ENCODE measurements at regions not wholly inside any gene's neighbourhood (a gene's known extent, or its start where the extent isn't known, plus 50 kb on each side); places are given as distances from the start of the nearest gene placed in this dataset.

- no peak overlapping the region for H3K4me3 ChIP-seq
- H3K27me3 ChIP-seq (ENCODE audit: insufficient read depth) = no peaks in the 10 kb centered on the region
- no peaks in the 10 kb centered on the region for H3K4me1 ChIP-seq (ENCODE audit: insufficient read depth)
- H3K36me3 Mint-ChIP-seq (ENCODE audit: low read depth) = no peaks in the 10 kb centered on the region
- no peaks in the 10 kb centered on the region for H3K9me3 Mint-ChIP-seq
- H2AFZ ChIP-seq = no peak overlapping the region
- peaks cover 4% of the 10 kb centered on the region for H3K27me3 Mint-ChIP-seq (ENCODE audit: insufficient read depth, low read depth, poor library complexity)
- H3K36me3 ChIP-seq (ENCODE audit: insufficient read depth) = no peaks in the 10 kb centered on the region
- no peak for DNase-seq (ENCODE audit: low spot score)
- H3F3A ChIP-seq (replicated peaks; ENCODE audit: low read depth) = no peaks in the 10 kb centered on the region
- H3K79me2 ChIP-seq (replicated peaks; ENCODE audit: insufficient read depth) = no peaks in the 10 kb centered on the region
- H3K27ac Mint-ChIP-seq = no peak overlapping the region
- H4K20me1 ChIP-seq (replicated peaks; ENCODE audit: insufficient read depth) = no peaks in the 10 kb centered on the region
- peaks cover 6% of the 10 kb centered on the region for H3K4me1 Mint-ChIP-seq
- no peak for ATAC-seq
- no peak overlapping the region for H3K27ac ChIP-seq (ENCODE audit: low read depth)
- no peak overlapping the region for H3K4me2 ChIP-seq
- H3K4me3 Mint-ChIP-seq = no peak overlapping the region
- no peak for TF ChIP-seq CREB1 (CRISPR knock-in tag; IDR thresholded peaks at IDR 0.05; ENCODE audit: low read depth)
- TF ChIP-seq STAT1 (IDR thresholded peaks at IDR 0.05; ENCODE audit: unreplicated experiment) = no peak
- no peak for TF ChIP-seq ZNF331 (CRISPR knock-in tag; IDR thresholded peaks at IDR 0.05; ENCODE audit: low read depth)
- TF ChIP-seq NANOG (IDR thresholded peaks at IDR 0.05; ENCODE audit: borderline replicate concordance) = no peak
- no peak for TF ChIP-seq ZNF462 (CRISPR knock-in tag; IDR thresholded peaks at IDR 0.05)
- TF ChIP-seq REST (IDR thresholded peaks at IDR 0.05; ENCODE audit: unreplicated experiment) = no peak
- no peak for TF ChIP-seq ZNF114 (CRISPR knock-in tag; IDR thresholded peaks at IDR 0.05)
- no peak for TF ChIP-seq EZH2 (IDR thresholded peaks at IDR 0.05; ENCODE audit: low read depth, unreplicated experiment)
- no peak for TF ChIP-seq POLR2AphosphoS5 (IDR thresholded peaks at IDR 0.05; ENCODE audit: low read depth)
- no peak for TF ChIP-seq ETS1 (IDR thresholded peaks at IDR 0.05)
- no peak for TF ChIP-seq JUNB (IDR thresholded peaks at IDR 0.05; ENCODE audit: unreplicated experiment)
- TF ChIP-seq CTCF (conservative IDR thresholded peaks at IDR 0.05; ENCODE audit: low read depth in 2 of 2) = no peak
- TF ChIP-seq EZH2phosphoT487 (IDR thresholded peaks at IDR 0.05; ENCODE audit: unreplicated experiment) = no peak
- H3K9me2 ChIP-seq (ENCODE audit: insufficient read depth) = peaks cover 7% of the 10 kb centered on the region; the same call in 1 of the 2 replicates
Measured at GRCh38 chr1:34332996-34333395, 156.3 kb downstream of the C1orf94 start.

All from GM23338 (cell line).